ENCODE measurements at regions not wholly inside any gene's neighbourhood (a gene's known extent, or its start where the extent isn't known, plus 50 kb on each side); places are given as distances from the start of the nearest gene placed in this dataset.

DNA sequence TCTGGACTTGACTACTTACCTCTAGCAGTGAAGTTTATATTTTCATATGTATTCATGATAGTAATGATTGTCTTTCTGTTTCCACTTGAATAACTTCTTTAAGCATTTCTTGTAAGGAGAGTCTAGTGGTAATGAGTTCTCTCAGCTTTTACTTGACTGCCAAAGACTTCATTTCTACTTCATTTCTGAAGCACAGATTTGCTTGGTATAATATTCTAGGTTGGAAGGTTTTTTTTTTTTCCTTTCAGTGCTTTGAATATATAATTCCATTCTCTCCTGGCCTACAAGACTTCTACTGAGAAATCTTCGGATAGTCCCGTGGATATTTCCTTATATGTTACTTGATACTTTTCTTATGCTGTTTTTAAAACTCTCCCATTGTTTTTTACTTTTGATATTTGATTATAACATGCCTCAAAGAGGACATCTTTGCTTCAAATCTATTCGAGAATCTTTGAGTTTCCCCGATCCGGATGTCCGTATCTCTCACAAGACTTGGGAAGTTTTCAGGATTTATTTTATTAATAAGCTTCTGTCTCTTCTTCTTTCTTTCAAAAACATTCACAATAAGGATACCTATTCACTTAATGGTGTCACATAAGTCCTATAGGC lies 1560.0 kb downstream of the PCDH9 start:
- DNase-seq: no peak
- no peaks in the 10 kb centered on the region for H3K4me1 ChIP-seq (ENCODE audit: control insufficient read depth in 1 of 2, insufficient read depth in 2 of 2, low read length in 2 of 2)
- 93 to 96% methylated on average over 6 of the region's 6 CpGs for WGBS, 2 donors
- no peak for ATAC-seq (ENCODE audit: low FRiP score)
- no peaks in the 10 kb centered on the region for H3K9me3 ChIP-seq (ENCODE audit: control insufficient read depth, low read length)
- no peaks in the 10 kb centered on the region for H3K27me3 ChIP-seq (ENCODE audit: control insufficient read depth in 1 of 2, insufficient read depth in 2 of 2, low read length in 1 of 2)
- no peak overlapping the region for H3K27ac ChIP-seq (ENCODE audit: low read depth in 1 of 2, low read length in 2 of 2)
- no peak overlapping the region for H3K4me3 ChIP-seq (ENCODE audit: low read length in 2 of 2)
- no peaks in the 10 kb centered on the region for H3K36me3 ChIP-seq (ENCODE audit: control insufficient read depth in 1 of 2, insufficient read depth in 2 of 2, low read length in 1 of 2)
- intact Hi-C loops (cut with DNase I): no loop called here

GRCh38 chr13:65660731-65661130 lies 1569.4 kb downstream of the PCDH9 start:
- Histone ChIP-seq H3K4me3 (ENCODE audit: low read length in 2 of 2) (no peak overlapping the region), H3K9me3 (ENCODE audit: control insufficient read depth, low read length) (no peaks in the 10 kb centered on the region), H3K4me1 (ENCODE audit: control insufficient read depth in 1 of 2, insufficient read depth in 2 of 2, low read length in 2 of 2) (no peaks in the 10 kb centered on the region), H3K27ac (ENCODE audit: low read depth in 1 of 2, low read length in 2 of 2) (no peak overlapping the region), H3K36me3 (ENCODE audit: control insufficient read depth in 1 of 2, insufficient read depth in 2 of 2, low read length in 1 of 2) (no peaks in the 10 kb centered on the region), H3K27me3 (ENCODE audit: control insufficient read depth in 1 of 2, insufficient read depth in 2 of 2, low read length in 1 of 2) (no peaks in the 10 kb centered on the region)
- DNase-seq (no peak), ATAC-seq (ENCODE audit: low FRiP score) (no peak)
- intact Hi-C loops (cut with DNase I): no loop called here
- 76 to 87% methylated on average over 1 of the region's 1 CpG for WGBS, 2 donors

GRCh38 chr13:65656740-65657329 lies 1573.3 kb downstream of the PCDH9 start:
- 51 to 52% methylated on average over 1 of the region's 1 CpG for WGBS, 2 donors
- H3K4me1 ChIP-seq (ENCODE audit: control insufficient read depth in 1 of 2, insufficient read depth in 2 of 2, low read length in 2 of 2): no peaks in the 10 kb centered on the region
- H3K27ac ChIP-seq (ENCODE audit: low read depth in 1 of 2, low read length in 2 of 2): no peak overlapping the region
- no peaks in the 10 kb centered on the region for H3K9me3 ChIP-seq (ENCODE audit: control insufficient read depth, low read length)
- no peaks in the 10 kb centered on the region for H3K36me3 ChIP-seq (ENCODE audit: control insufficient read depth in 1 of 2, insufficient read depth in 2 of 2, low read length in 1 of 2)
- DNase-seq (no peak), ATAC-seq (ENCODE audit: low FRiP score) (no peak)
- intact Hi-C loops (cut with DNase I): loop anchor here (5.0 to 10.0 kb wide), 2 partner anchors 1568 to 1570 kb away; no protein-coding TSS in a partner anchor
- no peaks in the 10 kb centered on the region for H3K27me3 ChIP-seq (ENCODE audit: control insufficient read depth in 1 of 2, insufficient read depth in 2 of 2, low read length in 1 of 2)
- no peak overlapping the region for H3K4me3 ChIP-seq (ENCODE audit: low read length in 2 of 2)

DNA sequence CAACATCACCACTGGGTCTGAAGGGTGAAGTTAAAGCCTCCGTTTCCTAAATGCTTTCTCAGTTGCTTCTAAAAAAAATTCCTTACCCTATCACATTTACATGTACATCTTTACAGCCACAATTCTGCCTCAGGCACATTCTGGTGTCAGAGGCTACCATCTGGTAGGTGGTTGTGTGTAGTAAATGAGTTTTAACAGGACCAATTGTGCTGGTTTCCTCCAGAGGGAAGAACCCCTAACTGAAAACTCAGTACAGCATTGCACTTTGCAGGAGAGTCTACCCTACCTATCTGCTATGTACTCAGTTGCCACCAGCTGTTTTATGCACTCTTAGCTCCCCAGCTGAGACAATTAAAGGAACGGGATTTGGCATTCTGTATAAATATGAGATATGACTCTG lies 1576.5 kb downstream of the PCDH9 start:
- no peaks in the 10 kb centered on the region for H3K27me3 ChIP-seq (ENCODE audit: control insufficient read depth in 1 of 2, insufficient read depth in 2 of 2, low read length in 1 of 2)
- 24 to 28% methylated on average over 2 of the region's 2 CpGs for WGBS, 2 donors
- no peak overlapping the region for H3K27ac ChIP-seq (ENCODE audit: low read depth in 1 of 2, low read length in 2 of 2)
- no peak for DNase-seq
- no peaks in the 10 kb centered on the region for H3K9me3 ChIP-seq (ENCODE audit: control insufficient read depth, low read length)
- intact Hi-C loops (cut with DNase I): loop anchor here in 1 of 2 donors (10.0 kb wide), 1 partner anchor 1571 kb away; no protein-coding TSS in a partner anchor
- H3K4me1 ChIP-seq (ENCODE audit: control insufficient read depth in 1 of 2, insufficient read depth in 2 of 2, low read length in 2 of 2): no peaks in the 10 kb centered on the region
- no peak for ATAC-seq (ENCODE audit: low FRiP score)
- H3K36me3 ChIP-seq (ENCODE audit: control insufficient read depth in 1 of 2, insufficient read depth in 2 of 2, low read length in 1 of 2): no peaks in the 10 kb centered on the region
- no peak overlapping the region for H3K4me3 ChIP-seq (ENCODE audit: low read length in 2 of 2)

GRCh38 chr13:65650321-65650720 lies 1579.8 kb downstream of the PCDH9 start:
- Histone ChIP-seq H3K27me3 (ENCODE audit: control insufficient read depth in 1 of 2, insufficient read depth in 2 of 2, low read length in 1 of 2) (no peaks in the 10 kb centered on the region), H3K27ac (ENCODE audit: low read depth in 1 of 2, low read length in 2 of 2) (no peak overlapping the region), H3K9me3 (ENCODE audit: control insufficient read depth, low read length) (no peaks in the 10 kb centered on the region), H3K4me3 (ENCODE audit: low read length in 2 of 2) (no peak overlapping the region), H3K36me3 (ENCODE audit: control insufficient read depth in 1 of 2, insufficient read depth in 2 of 2, low read length in 1 of 2) (no peaks in the 10 kb centered on the region), H3K4me1 (ENCODE audit: control insufficient read depth in 1 of 2, insufficient read depth in 2 of 2, low read length in 2 of 2) (no peaks in the 10 kb centered on the region)
- intact Hi-C loops (cut with DNase I): loop anchor here in 1 of 2 donors (10.0 kb wide), 1 partner anchor 1574 kb away; no protein-coding TSS in a partner anchor
- no peak for DNase-seq
- WGBS, 2 donors: 45 to 60% methylated on average over 5 of the region's 5 CpGs
- ATAC-seq (ENCODE audit: low FRiP score): no peak

DNA sequence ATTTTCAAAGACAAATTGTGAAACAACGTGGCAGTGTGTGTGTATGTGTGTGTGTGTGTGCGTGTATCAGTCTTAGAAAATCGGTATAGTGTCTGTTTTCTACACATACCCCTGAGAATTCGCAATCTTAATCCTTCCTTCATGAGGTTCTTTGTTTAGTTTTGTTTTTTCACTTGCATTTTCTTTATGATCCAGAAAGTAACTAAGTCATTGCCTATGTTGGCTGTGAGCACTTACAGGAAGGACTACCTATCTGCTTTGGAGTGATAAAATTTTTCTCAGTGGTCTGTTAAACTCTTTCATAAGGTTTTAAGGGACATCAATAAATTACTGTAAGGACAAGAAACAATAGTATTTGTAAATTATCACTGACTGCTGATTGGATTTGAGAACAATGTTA lies 1587.1 kb downstream of the PCDH9 start:
- Histone ChIP-seq H3K9me3 (ENCODE audit: control insufficient read depth, low read length) (no peaks in the 10 kb centered on the region), H3K4me3 (ENCODE audit: low read length in 2 of 2) (no peak overlapping the region), H3K4me1 (ENCODE audit: control insufficient read depth in 1 of 2, insufficient read depth in 2 of 2, low read length in 2 of 2) (no peaks in the 10 kb centered on the region), H3K36me3 (ENCODE audit: control insufficient read depth in 1 of 2, insufficient read depth in 2 of 2, low read length in 1 of 2) (no peaks in the 10 kb centered on the region), H3K27me3 (ENCODE audit: control insufficient read depth in 1 of 2, insufficient read depth in 2 of 2, low read length in 1 of 2) (no peaks in the 10 kb centered on the region), H3K27ac (ENCODE audit: low read depth in 1 of 2, low read length in 2 of 2) (no peak overlapping the region)
- no peak for ATAC-seq (ENCODE audit: low FRiP score)
- WGBS, 2 donors: 72 to 76% methylated on average over 4 of the region's 4 CpGs
- no peak for DNase-seq
- intact Hi-C loops (cut with DNase I): no loop called here

GRCh38 chr13:65642301-65642700 lies 1587.8 kb downstream of the PCDH9 start:
- ATAC-seq (ENCODE audit: low FRiP score) (no peak), DNase-seq (no peak)
- Histone ChIP-seq H3K36me3 (ENCODE audit: control insufficient read depth in 1 of 2, insufficient read depth in 2 of 2, low read length in 1 of 2) (no peaks in the 10 kb centered on the region), H3K27me3 (ENCODE audit: control insufficient read depth in 1 of 2, insufficient read depth in 2 of 2, low read length in 1 of 2) (no peaks in the 10 kb centered on the region), H3K4me1 (ENCODE audit: control insufficient read depth in 1 of 2, insufficient read depth in 2 of 2, low read length in 2 of 2) (no peaks in the 10 kb centered on the region), H3K27ac (ENCODE audit: low read depth in 1 of 2, low read length in 2 of 2) (no peak overlapping the region), H3K9me3 (ENCODE audit: control insufficient read depth, low read length) (no peaks in the 10 kb centered on the region), H3K4me3 (ENCODE audit: low read length in 2 of 2) (no peak overlapping the region)
- intact Hi-C loops (cut with DNase I): no loop called here

GRCh38 chr13:65638572-65639168 lies 1591.5 kb downstream of the PCDH9 start:
- no peak for ATAC-seq (ENCODE audit: low FRiP score)
- Histone ChIP-seq H3K4me3 (ENCODE audit: low read length in 2 of 2) (no peak overlapping the region), H3K9me3 (ENCODE audit: control insufficient read depth, low read length) (no peaks in the 10 kb centered on the region), H3K36me3 (ENCODE audit: control insufficient read depth in 1 of 2, insufficient read depth in 2 of 2, low read length in 1 of 2) (no peaks in the 10 kb centered on the region), H3K27me3 (ENCODE audit: control insufficient read depth in 1 of 2, insufficient read depth in 2 of 2, low read length in 1 of 2) (no peaks in the 10 kb centered on the region), H3K27ac (ENCODE audit: low read depth in 1 of 2, low read length in 2 of 2) (no peak overlapping the region), H3K4me1 (ENCODE audit: control insufficient read depth in 1 of 2, insufficient read depth in 2 of 2, low read length in 2 of 2) (no peaks in the 10 kb centered on the region)
- WGBS, 2 donors: 30 to 40% methylated on average over 2 of the region's 2 CpGs
- no peak for DNase-seq
- intact Hi-C loops (cut with DNase I): no loop called here

GRCh38 chr13:65633806-65634205 lies 1596.3 kb downstream of the PCDH9 start:
- WGBS, 2 donors: 90 to 97% methylated on average over 1 of the region's 1 CpG
- Histone ChIP-seq H3K27ac (ENCODE audit: low read depth in 1 of 2, low read length in 2 of 2) (no peak overlapping the region), H3K4me3 (ENCODE audit: low read length in 2 of 2) (no peak overlapping the region), H3K36me3 (ENCODE audit: control insufficient read depth in 1 of 2, insufficient read depth in 2 of 2, low read length in 1 of 2) (no peaks in the 10 kb centered on the region), H3K27me3 (ENCODE audit: control insufficient read depth in 1 of 2, insufficient read depth in 2 of 2, low read length in 1 of 2) (no peaks in the 10 kb centered on the region), H3K9me3 (ENCODE audit: control insufficient read depth, low read length) (no peaks in the 10 kb centered on the region), H3K4me1 (ENCODE audit: control insufficient read depth in 1 of 2, insufficient read depth in 2 of 2, low read length in 2 of 2) (no peaks in the 10 kb centered on the region)
- no peak for ATAC-seq (ENCODE audit: low FRiP score)
- DNase-seq: no peak
- intact Hi-C loops (cut with DNase I): no loop called here
